ENCODE measurements at regions not wholly inside any gene's neighbourhood (a gene's known extent, or its start where the extent isn't known, plus 50 kb on each side); places are given as distances from the start of the nearest gene placed in this dataset.
"Not testable (repeated sequence)": the region's sequence is repeated elsewhere in the genome, so short reads cannot be mapped to it uniquely, and the experiment has no call there.

DNA sequence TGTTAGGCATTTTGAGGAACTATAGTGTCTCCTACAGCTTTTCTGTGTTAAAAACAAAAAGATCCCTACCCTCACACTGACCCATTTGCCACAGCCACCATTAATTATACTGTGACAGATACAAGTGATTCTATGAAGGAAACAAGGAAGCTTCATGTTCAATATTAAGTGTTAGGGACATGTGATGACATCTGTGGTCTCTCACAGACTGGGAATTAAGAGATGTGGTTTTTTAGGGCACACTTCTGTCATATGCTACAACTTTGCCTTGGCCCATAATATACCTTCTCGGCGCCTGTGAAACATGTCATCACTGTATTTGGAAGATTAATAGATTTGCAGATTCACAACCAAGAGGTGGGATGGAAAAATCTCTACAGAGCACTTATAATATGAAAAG is 102.9 kb upstream of the TCF21 start:
- Histone ChIP-seq H3K27me3 (ENCODE audit: control insufficient read depth, insufficient read depth, low read length) (no peaks in the 10 kb centered on the region), H3K4me3 (ENCODE audit: low read depth, low read length) (no peak overlapping the region), H3K36me3 (ENCODE audit: control insufficient read depth, insufficient read depth, low read length) (no peaks in the 10 kb centered on the region)
- no peak for DNase-seq (ENCODE audit: low read depth)
- TF ChIP-seq, protein P1, sequence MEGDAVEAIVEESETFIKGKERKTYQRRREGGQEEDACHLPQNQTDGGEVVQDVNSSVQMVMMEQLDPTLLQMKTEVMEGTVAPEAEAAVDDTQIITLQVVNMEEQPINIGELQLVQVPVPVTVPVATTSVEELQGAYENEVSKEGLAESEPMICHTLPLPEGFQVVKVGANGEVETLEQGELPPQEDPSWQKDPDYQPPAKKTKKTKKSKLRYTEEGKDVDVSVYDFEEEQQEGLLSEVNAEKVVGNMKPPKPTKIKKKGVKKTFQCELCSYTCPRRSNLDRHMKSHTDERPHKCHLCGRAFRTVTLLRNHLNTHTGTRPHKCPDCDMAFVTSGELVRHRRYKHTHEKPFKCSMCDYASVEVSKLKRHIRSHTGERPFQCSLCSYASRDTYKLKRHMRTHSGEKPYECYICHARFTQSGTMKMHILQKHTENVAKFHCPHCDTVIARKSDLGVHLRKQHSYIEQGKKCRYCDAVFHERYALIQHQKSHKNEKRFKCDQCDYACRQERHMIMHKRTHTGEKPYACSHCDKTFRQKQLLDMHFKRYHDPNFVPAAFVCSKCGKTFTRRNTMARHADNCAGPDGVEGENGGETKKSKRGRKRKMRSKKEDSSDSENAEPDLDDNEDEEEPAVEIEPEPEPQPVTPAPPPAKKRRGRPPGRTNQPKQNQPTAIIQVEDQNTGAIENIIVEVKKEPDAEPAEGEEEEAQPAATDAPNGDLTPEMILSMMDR (IDR thresholded peaks at IDR 0.05; ENCODE audit: insufficient read depth, low read length, poor library complexity, severe bottlenecking) = no peak

- H3K27me3 ChIP-seq (ENCODE audit: control insufficient read depth, insufficient read depth, low read length) = no peaks in the 10 kb centered on the region
- no peak for DNase-seq (ENCODE audit: low read depth)
- TF ChIP-seq, protein P1 (IDR thresholded peaks at IDR 0.05; ENCODE audit: insufficient read depth, low read length, poor library complexity, severe bottlenecking) = no peak
- H3K4me3 ChIP-seq (ENCODE audit: low read depth, low read length) = no peak overlapping the region
- no peaks in the 10 kb centered on the region for H3K36me3 ChIP-seq (ENCODE audit: control insufficient read depth, insufficient read depth, low read length)
These were observed 101.8 kb upstream of the TCF21 start for GRCh38 chr6:133787122-133787521.

- Histone ChIP-seq H3K27me3 (ENCODE audit: control insufficient read depth, insufficient read depth, low read length) (no peaks in the 10 kb centered on the region), H3K36me3 (ENCODE audit: control insufficient read depth, insufficient read depth, low read length) (no peaks in the 10 kb centered on the region), H3K4me3 (ENCODE audit: low read depth, low read length) (no peak overlapping the region)
- TF ChIP-seq, protein P1 (IDR thresholded peaks at IDR 0.05; ENCODE audit: insufficient read depth, low read length, poor library complexity, severe bottlenecking) = no peak
- DNase-seq (ENCODE audit: low read depth) = no peak
These were observed 100.9 kb upstream of the TCF21 start for GRCh38 chr6:133787859-133788505.

- TF ChIP-seq, protein P1 (IDR thresholded peaks at IDR 0.05; ENCODE audit: insufficient read depth, low read length, poor library complexity, severe bottlenecking) = no peak
- DNase-seq (ENCODE audit: low read depth) = no peak
- H3K36me3 ChIP-seq (ENCODE audit: control insufficient read depth, insufficient read depth, low read length) = no peaks in the 10 kb centered on the region
- no peak overlapping the region for H3K4me3 ChIP-seq (ENCODE audit: low read depth, low read length)
- H3K27me3 ChIP-seq (ENCODE audit: control insufficient read depth, insufficient read depth, low read length) = no peaks in the 10 kb centered on the region
These were observed 100.4 kb upstream of the TCF21 start for GRCh38 chr6:133788556-133788955.

DNA sequence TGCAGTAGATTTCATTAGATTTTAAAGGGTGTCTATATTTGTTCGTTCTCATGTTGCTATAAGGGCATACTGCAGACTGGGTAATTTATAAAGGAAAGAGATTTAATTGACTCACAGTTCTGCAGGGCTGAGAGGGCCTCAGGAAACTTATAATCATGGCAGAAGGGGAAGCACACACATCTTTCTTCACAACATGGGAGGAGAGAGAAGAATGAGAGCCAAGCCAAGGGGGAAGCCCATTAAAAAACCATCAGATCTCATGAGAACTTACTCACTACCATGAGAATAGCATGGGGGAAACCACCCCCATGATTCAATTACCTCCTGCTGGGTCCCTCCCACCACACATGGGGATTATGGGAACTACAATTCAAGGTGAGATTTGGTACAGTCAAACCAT is 99.5 kb upstream of the TCF21 start:
- not testable (repeated sequence) for H3K27me3 ChIP-seq (ENCODE audit: control insufficient read depth, insufficient read depth, low read length); H3K36me3 ChIP-seq (ENCODE audit: control insufficient read depth, insufficient read depth, low read length); DNase-seq (ENCODE audit: low read depth); H3K4me3 ChIP-seq (ENCODE audit: low read depth, low read length)

DNA sequence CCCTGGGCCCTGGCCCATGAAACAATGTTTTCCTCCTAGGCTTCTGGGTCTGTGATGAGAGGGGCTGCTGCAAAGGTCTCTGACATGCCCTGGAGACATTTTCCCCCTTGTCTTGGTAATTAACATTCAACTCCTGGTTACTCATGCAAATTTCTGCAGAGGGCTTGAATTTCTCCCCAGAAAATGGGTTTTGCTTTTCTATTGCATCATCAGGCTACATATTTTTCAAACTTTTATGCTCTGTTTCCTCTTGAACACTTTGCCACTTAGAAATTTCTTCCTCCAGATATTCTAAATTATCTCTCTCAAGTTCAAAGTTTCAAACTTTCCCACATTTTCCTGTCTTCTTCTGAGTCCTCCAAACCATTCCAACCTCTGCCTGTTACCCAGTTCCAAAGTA is 98.2 kb upstream of the TCF21 start:
- not testable (repeated sequence) for H3K36me3 ChIP-seq (ENCODE audit: control insufficient read depth, insufficient read depth, low read length); DNase-seq (ENCODE audit: low read depth); H3K27me3 ChIP-seq (ENCODE audit: control insufficient read depth, insufficient read depth, low read length); H3K4me3 ChIP-seq (ENCODE audit: low read depth, low read length)

- H3K27me3 ChIP-seq (ENCODE audit: control insufficient read depth, insufficient read depth, low read length); DNase-seq (ENCODE audit: low read depth); H3K4me3 ChIP-seq (ENCODE audit: low read depth, low read length); H3K36me3 ChIP-seq (ENCODE audit: control insufficient read depth, insufficient read depth, low read length): not testable (repeated sequence)
These were observed 93.9 kb upstream of the TCF21 start for GRCh38 chr6:133795051-133795450.

All from kidney epithelial cell (primary cell).